Keratinocyte (primary cell): ENCODE measurements at regions not wholly inside any gene's neighbourhood (a gene's known extent, or its start where the extent isn't known, plus 50 kb on each side); places are given as distances from the start of the nearest gene placed in this dataset.

ENCODE experiments used
- DNase-seq: peaks from one replicate; pipeline ENCODE4 v3.0.0-alpha.2; 2011; ENCODE audit warnings: low read depth, missing footprints, low spot score
- FAIRE-seq: peaks from 2 replicates; lab custom pipeline; 2011; peaks lifted over from hg19 to GRCh38; lab: Jason Lieb, UNC
- H2AFZ ChIP-seq: 2 replicates; pipeline ENCODE4 v1.6.0; 2012; ENCODE audit warnings: low read length, control low read depth, inconsistent platforms; ENCODE audit not compliant: control insufficient read depth
- H3K27ac ChIP-seq: 2 replicates; pipeline ENCODE4 v1.5.1; 2011; ENCODE audit warnings: low read length; ENCODE audit not compliant: control insufficient read depth, insufficient read depth
- H3K27me3 ChIP-seq: 3 replicates; pipeline ENCODE4 v1.6.0; 2011; ENCODE audit warnings: low read length; ENCODE audit not compliant: control insufficient read depth, insufficient read depth; ENCODE audit errors: extremely low read depth
- H3K36me3 ChIP-seq, 2 experiments: 2 replicates in 1 of 2; 3 replicates in 1 of 2; pipeline ENCODE4 v1.5.1; 2011; ENCODE audit warnings: low read length in 2 of 2, mild to moderate bottlenecking in 1 of 2; ENCODE audit not compliant: control insufficient read depth in 2 of 2, insufficient read depth in 2 of 2; ENCODE audit errors: extremely low read depth in 1 of 2
- H3K4me1 ChIP-seq: 3 replicates; pipeline ENCODE4 v1.5.1; 2011; ENCODE audit warnings: low read length; ENCODE audit not compliant: control insufficient read depth, insufficient read depth; ENCODE audit errors: extremely low read depth
- H3K4me2 ChIP-seq: 3 replicates; pipeline ENCODE4 v1.6.0; 2011; ENCODE audit warnings: low read depth, low read length; ENCODE audit not compliant: control insufficient read depth, insufficient read depth; ENCODE audit errors: extremely low read depth
- H3K4me3 ChIP-seq, 3 experiments: fragments of 200-600 bp in 1 of 3; sonication (generic) in 1 of 3; 2 replicates in 2 of 3; 3 replicates in 1 of 3; pipeline ENCODE4 v1.5.1; 2011 to 2016; ENCODE audit warnings: low read length in 3 of 3, mild to moderate bottlenecking in 3 of 3, control low read depth in 2 of 3, inconsistent platforms in 1 of 3, low read depth in 1 of 3, mixed read lengths in 1 of 3, mixed run types in 1 of 3, moderate library complexity in 1 of 3; ENCODE audit not compliant: control insufficient read depth in 2 of 3, insufficient read depth in 2 of 3; ENCODE audit errors: extremely low read depth in 1 of 3
- H3K79me2 ChIP-seq: 2 replicates; pipeline ENCODE4 v1.6.0; 2012; ENCODE audit warnings: low read length; ENCODE audit not compliant: control insufficient read depth, insufficient read depth
- H3K9ac ChIP-seq: 3 replicates; pipeline ENCODE4 v1.6.0; 2011; ENCODE audit warnings: low read length; ENCODE audit not compliant: control insufficient read depth, insufficient read depth; ENCODE audit errors: extremely low read depth
- H3K9me1 ChIP-seq: 3 replicates; pipeline ENCODE4 v1.6.0; 2011; ENCODE audit warnings: low read length; ENCODE audit not compliant: control insufficient read depth, insufficient read depth; ENCODE audit errors: extremely low read depth
- H3K9me3 ChIP-seq: 2 replicates; pipeline ENCODE4 v1.5.1; 2012; ENCODE audit warnings: low read depth, low read length; ENCODE audit not compliant: control insufficient read depth
- H4K20me1 ChIP-seq: 3 replicates; pipeline ENCODE4 v1.6.0; 2011; ENCODE audit warnings: low read length; ENCODE audit not compliant: control insufficient read depth, insufficient read depth; ENCODE audit errors: extremely low read depth
- EZH2 ChIP-seq: IDR thresholded peaks from one replicate; pipeline ENCODE4 v1.6.1; 2012; ENCODE audit warnings: inconsistent platforms, mild to moderate bottlenecking, low read length, moderate library complexity
- dilution Hi-C: fragments of 300-500 bp; cut with MboI; formaldehyde crosslinking; loops from one replicate; pipeline ENCODE4 v1.7.0; 2020; ENCODE audit warnings: low sequenced_read_pairs; ENCODE audit not compliant: extremely low pct_ligation_motif_present
- TF ChIP-seq, protein P1 (sequence below), 3 experiments: IDR thresholded peaks in 1 of 3; conservative IDR thresholded peaks in 1 of 3; optimal IDR thresholded peaks in 1 of 3; 2 replicates in 2 of 3; 3 replicates in 1 of 3; pipeline versions ENCODE3 to v1.5.1; 2011; ENCODE audit warnings: low read length in 3 of 3, mild to moderate bottlenecking in 3 of 3, moderate library complexity in 2 of 3, control low read depth in 1 of 3, inconsistent platforms in 1 of 3; ENCODE audit not compliant: insufficient read depth in 2 of 3; ENCODE audit errors: extremely low read depth in 1 of 3

DNA sequence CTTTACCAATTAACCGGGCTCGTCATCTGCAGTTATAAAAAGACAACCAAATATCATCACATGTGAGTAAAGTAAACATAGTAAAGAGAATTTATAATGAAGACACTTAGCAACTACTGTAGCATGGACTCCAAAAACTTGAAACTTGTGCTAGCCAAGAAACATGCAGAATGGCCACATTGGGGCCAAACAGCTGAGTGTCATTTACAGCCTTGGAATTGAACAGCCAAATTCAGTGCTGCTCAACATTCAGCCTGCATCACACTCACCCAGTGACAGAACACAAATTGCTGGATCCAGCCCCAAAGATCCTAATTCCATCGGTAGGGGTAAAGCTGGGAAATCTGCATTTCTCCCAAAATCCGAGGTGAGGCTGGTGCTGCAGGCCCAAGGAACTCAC is 224.8 kb upstream of the GYPC start:
- dilution Hi-C loops, result no loop called here

GRCh38 chr2:126436411-126436810 is 219.5 kb upstream of the GYPC start:
- H3K4me2 ChIP-seq, result no peak overlapping the region
- H3K4me1 ChIP-seq, result no peaks in the 10 kb centered on the region
- H3K27me3 ChIP-seq, result no peaks in the 10 kb centered on the region
- no peak overlapping the region for H3K4me3 ChIP-seq
- no peak overlapping the region for H3K27ac ChIP-seq
- H3K36me3 ChIP-seq, result no peaks in the 10 kb centered on the region
- H3K9me1 ChIP-seq, result no peaks in the 10 kb centered on the region
- H3K9me3 ChIP-seq, result no peaks in the 10 kb centered on the region
- H3K79me2 ChIP-seq, result no peaks in the 10 kb centered on the region
- no peaks in the 10 kb centered on the region for H4K20me1 ChIP-seq
- dilution Hi-C loops, result no loop called here
- no peak for DNase-seq
- H3K9ac ChIP-seq, result no peak overlapping the region
- no peak overlapping the region for H2AFZ ChIP-seq
- TF ChIP-seq, protein P1, sequence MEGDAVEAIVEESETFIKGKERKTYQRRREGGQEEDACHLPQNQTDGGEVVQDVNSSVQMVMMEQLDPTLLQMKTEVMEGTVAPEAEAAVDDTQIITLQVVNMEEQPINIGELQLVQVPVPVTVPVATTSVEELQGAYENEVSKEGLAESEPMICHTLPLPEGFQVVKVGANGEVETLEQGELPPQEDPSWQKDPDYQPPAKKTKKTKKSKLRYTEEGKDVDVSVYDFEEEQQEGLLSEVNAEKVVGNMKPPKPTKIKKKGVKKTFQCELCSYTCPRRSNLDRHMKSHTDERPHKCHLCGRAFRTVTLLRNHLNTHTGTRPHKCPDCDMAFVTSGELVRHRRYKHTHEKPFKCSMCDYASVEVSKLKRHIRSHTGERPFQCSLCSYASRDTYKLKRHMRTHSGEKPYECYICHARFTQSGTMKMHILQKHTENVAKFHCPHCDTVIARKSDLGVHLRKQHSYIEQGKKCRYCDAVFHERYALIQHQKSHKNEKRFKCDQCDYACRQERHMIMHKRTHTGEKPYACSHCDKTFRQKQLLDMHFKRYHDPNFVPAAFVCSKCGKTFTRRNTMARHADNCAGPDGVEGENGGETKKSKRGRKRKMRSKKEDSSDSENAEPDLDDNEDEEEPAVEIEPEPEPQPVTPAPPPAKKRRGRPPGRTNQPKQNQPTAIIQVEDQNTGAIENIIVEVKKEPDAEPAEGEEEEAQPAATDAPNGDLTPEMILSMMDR (optimal IDR thresholded peaks at IDR 0.05 in 1 of 3, IDR thresholded peaks at IDR 0.05 in 1 of 3, conservative IDR thresholded peaks at IDR 0.05 in 1 of 3; ENCODE audit: extremely low read depth in 1 of 3, insufficient read depth in 2 of 3, low read length in 3 of 3), result no peak
- TF ChIP-seq EZH2, result no peak
- no peak for FAIRE-seq

More for the DNA sequence above, 224.8 kb upstream of the GYPC start:
- Histone ChIP-seq H3K4me2 (no peak overlapping the region), H2AFZ (no peak overlapping the region), H3K27ac (no peak overlapping the region), H3K79me2 (no peaks in the 10 kb centered on the region), H3K36me3 (no peaks in the 10 kb centered on the region), H4K20me1 (no peaks in the 10 kb centered on the region), H3K9me1 (no peaks in the 10 kb centered on the region), H3K9me3 (no peaks in the 10 kb centered on the region), H3K27me3 (no peaks in the 10 kb centered on the region), H3K4me3 (no peak overlapping the region), H3K9ac (no peak overlapping the region), H3K4me1 (no peaks in the 10 kb centered on the region)
- DNase-seq (no peak), FAIRE-seq (no peak)
- TF ChIP-seq, protein P1 (optimal IDR thresholded peaks at IDR 0.05 in 1 of 3, IDR thresholded peaks at IDR 0.05 in 1 of 3, conservative IDR thresholded peaks at IDR 0.05 in 1 of 3; ENCODE audit: extremely low read depth in 1 of 3, insufficient read depth in 2 of 3, low read length in 3 of 3), result no peak
- TF ChIP-seq EZH2, result no peak
